Hepatocyte (in vitro differentiated cells): ENCODE measurements at regions not wholly inside any gene's neighbourhood (a gene's known extent, or its start where the extent isn't known, plus 50 kb on each side); places are given as distances from the start of the nearest gene placed in this dataset.
A peak's percentile ranks its signal among the peaks of the same experiment; 100 is the strongest.

ENCODE experiments used
- DNase-seq: peaks from one replicate; pipeline ENCODE4 v3.0.0-alpha.2; 2016; ENCODE audit warnings: low spot score
- H2AFZ ChIP-seq: fragments of 200-600 bp; sonication (generic); 2 replicates; pipeline ENCODE4 v1.6.0; 2016; ENCODE audit warnings: antibody characterized with exemption, mild to moderate bottlenecking
- H3K27ac ChIP-seq: fragments of 200-600 bp; sonication (generic); 2 replicates; pipeline ENCODE4 v1.5.1; 2016; ENCODE audit warnings: mild to moderate bottlenecking
- H3K27me3 ChIP-seq: fragments of 200-600 bp; sonication (generic); 2 replicates; pipeline ENCODE4 v1.6.1; 2016
- H3K36me3 ChIP-seq: fragments of 200-600 bp; sonication (generic); replicated peaks from 2 replicates; pipeline ENCODE4 v1.5.1; 2016; ENCODE audit warnings: low read depth; ENCODE audit not compliant: insufficient read depth
- H3K4me1 ChIP-seq: fragments of 200-600 bp; sonication (generic); 2 replicates; pipeline ENCODE4 v1.5.1; 2016; ENCODE audit warnings: mild to moderate bottlenecking, moderate library complexity; ENCODE audit not compliant: insufficient read depth
- H3K4me2 ChIP-seq: fragments of 200-600 bp; sonication (generic); 2 replicates; pipeline ENCODE4 v1.6.0; 2016
- H3K4me3 ChIP-seq: fragments of 200-600 bp; sonication (generic); 2 replicates; pipeline ENCODE4 v1.5.1; 2016; ENCODE audit warnings: mild to moderate bottlenecking
- H3K79me2 ChIP-seq: fragments of 200-600 bp; sonication (generic); 2 replicates; pipeline ENCODE4 v1.6.0; 2017; ENCODE audit warnings: mild to moderate bottlenecking
- H3K9me2 ChIP-seq: fragments of 200-600 bp; sonication (generic); replicated peaks from 2 replicates; pipeline ENCODE4 v1.6.0; 2017; ENCODE audit warnings: mild to moderate bottlenecking; ENCODE audit not compliant: insufficient read depth
- H3K9me3 ChIP-seq: fragments of 200-600 bp; sonication (generic); 2 replicates; pipeline ENCODE4 v1.5.1; 2016; ENCODE audit warnings: low read depth, mild to moderate bottlenecking
- H4K20me1 ChIP-seq: fragments of 200-600 bp; sonication (generic); 2 replicates; pipeline ENCODE4 v1.6.0; 2016; ENCODE audit warnings: mild to moderate bottlenecking; ENCODE audit not compliant: insufficient read depth, poor library complexity, severe bottlenecking
- EZH2 ChIP-seq: fragments of 200-600 bp; sonication (generic); IDR thresholded peaks from 2 replicates; pipeline ENCODE4 v1.6.1; 2016; ENCODE audit warnings: antibody characterized with exemption, mild to moderate bottlenecking, borderline replicate concordance
- EZH2phosphoT487 ChIP-seq: fragments of 200-600 bp; sonication (generic); IDR thresholded peaks from one replicate; pipeline ENCODE4 v1.6.1; 2018; ENCODE audit warnings: antibody characterized with exemption, mild to moderate bottlenecking, low read depth, moderate library complexity; ENCODE audit not compliant: unreplicated experiment, severe bottlenecking
- WGBS: methylation state at CpG from one replicate; pipeline ENCODE4 v1.1.6; 2016; ENCODE audit warnings: low lambda C conversion rate; ENCODE audit errors: missing lambda C conversion rate; 5-methylcytosine and 5-hydroxymethylcytosine counted together
- TF ChIP-seq, protein P1 (sequence below): fragments of 200-600 bp; sonication (generic); IDR thresholded peaks from 2 replicates; pipeline ENCODE4 v1.5.1; 2016; ENCODE audit warnings: antibody characterized with exemption, mild to moderate bottlenecking; ENCODE audit not compliant: poor library complexity

- no peak overlapping the region for H2AFZ ChIP-seq
- H3K9me3 ChIP-seq: no peaks in the 10 kb centered on the region
- H3K9me2 ChIP-seq: no peaks in the 10 kb centered on the region
- H3K79me2 ChIP-seq: no peaks in the 10 kb centered on the region
- no peaks in the 10 kb centered on the region for H3K4me1 ChIP-seq
- H3K4me3 ChIP-seq: no peak overlapping the region
- H3K27ac ChIP-seq: no peak overlapping the region
- no peak overlapping the region for H3K4me2 ChIP-seq
- TF ChIP-seq EZH2phosphoT487 (no peak), EZH2 (no peak)
- TF ChIP-seq, protein P1, sequence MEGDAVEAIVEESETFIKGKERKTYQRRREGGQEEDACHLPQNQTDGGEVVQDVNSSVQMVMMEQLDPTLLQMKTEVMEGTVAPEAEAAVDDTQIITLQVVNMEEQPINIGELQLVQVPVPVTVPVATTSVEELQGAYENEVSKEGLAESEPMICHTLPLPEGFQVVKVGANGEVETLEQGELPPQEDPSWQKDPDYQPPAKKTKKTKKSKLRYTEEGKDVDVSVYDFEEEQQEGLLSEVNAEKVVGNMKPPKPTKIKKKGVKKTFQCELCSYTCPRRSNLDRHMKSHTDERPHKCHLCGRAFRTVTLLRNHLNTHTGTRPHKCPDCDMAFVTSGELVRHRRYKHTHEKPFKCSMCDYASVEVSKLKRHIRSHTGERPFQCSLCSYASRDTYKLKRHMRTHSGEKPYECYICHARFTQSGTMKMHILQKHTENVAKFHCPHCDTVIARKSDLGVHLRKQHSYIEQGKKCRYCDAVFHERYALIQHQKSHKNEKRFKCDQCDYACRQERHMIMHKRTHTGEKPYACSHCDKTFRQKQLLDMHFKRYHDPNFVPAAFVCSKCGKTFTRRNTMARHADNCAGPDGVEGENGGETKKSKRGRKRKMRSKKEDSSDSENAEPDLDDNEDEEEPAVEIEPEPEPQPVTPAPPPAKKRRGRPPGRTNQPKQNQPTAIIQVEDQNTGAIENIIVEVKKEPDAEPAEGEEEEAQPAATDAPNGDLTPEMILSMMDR: no peak
- no peaks in the 10 kb centered on the region for H3K36me3 ChIP-seq
- 77% methylated on average over 2 of the region's 2 CpGs for WGBS
- no peak for DNase-seq
- H3K27me3 ChIP-seq: no peaks in the 10 kb centered on the region
- H4K20me1 ChIP-seq: no peaks in the 10 kb centered on the region
Observed at GRCh38 chr3:191768421-191768820, 307.5 kb downstream of the PYDC2 start.

- no peaks in the 10 kb centered on the region for H3K4me1 ChIP-seq
- 50% methylated on average over 1 of the region's 1 CpG for WGBS
- H2AFZ ChIP-seq: no peak overlapping the region
- H3K9me3 ChIP-seq: no peaks in the 10 kb centered on the region
- TF ChIP-seq, protein P1: no peak
- TF ChIP-seq EZH2 (no peak), EZH2phosphoT487 (no peak)
- H3K4me3 ChIP-seq: no peak overlapping the region
- no peaks in the 10 kb centered on the region for H3K9me2 ChIP-seq
- no peaks in the 10 kb centered on the region for H3K79me2 ChIP-seq
- no peak overlapping the region for H3K27ac ChIP-seq
- H4K20me1 ChIP-seq: no peaks in the 10 kb centered on the region
- no peaks in the 10 kb centered on the region for H3K27me3 ChIP-seq
- no peak overlapping the region for H3K4me2 ChIP-seq
- no peaks in the 10 kb centered on the region for H3K36me3 ChIP-seq
- DNase-seq: no peak
Observed at GRCh38 chr3:191770541-191770940, 309.6 kb downstream of the PYDC2 start.

DNA sequence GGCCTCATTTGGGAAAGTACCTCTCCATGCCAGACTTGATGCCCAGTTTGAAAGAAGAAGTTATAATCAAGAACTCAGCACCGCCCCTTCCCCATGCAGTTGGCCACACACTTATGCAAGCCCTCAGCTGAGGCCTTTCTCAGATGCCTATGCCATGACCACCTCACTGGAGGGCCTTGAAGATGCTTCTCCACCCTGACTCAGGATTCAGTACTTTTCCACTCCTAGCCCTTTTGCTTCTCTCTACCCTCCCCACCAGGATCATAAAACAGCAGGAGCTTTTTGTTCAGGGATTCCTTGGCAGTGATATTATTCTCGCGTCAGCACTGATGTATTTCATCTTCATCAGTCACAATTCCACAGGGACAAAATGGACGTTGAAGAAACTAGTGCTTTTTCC lies 313.5 kb downstream of the PYDC2 start:
- Histone ChIP-seq H3K4me3 (no peak overlapping the region), H3K79me2 (no peaks in the 10 kb centered on the region), H3K27me3 (no peaks in the 10 kb centered on the region), H3K4me1 (no peaks in the 10 kb centered on the region), H2AFZ (no peak overlapping the region), H3K36me3 (no peaks in the 10 kb centered on the region), H3K27ac (no peak overlapping the region), H4K20me1 (no peaks in the 10 kb centered on the region), H3K9me3 (no peaks in the 10 kb centered on the region), H3K4me2 (no peak overlapping the region), H3K9me2 (no peaks in the 10 kb centered on the region)
- TF ChIP-seq, protein P1: no peak
- TF ChIP-seq EZH2phosphoT487: no peak
- 61% methylated on average over 4 of the region's 4 CpGs for WGBS
- DNase-seq: peak; percentile 8

DNA sequence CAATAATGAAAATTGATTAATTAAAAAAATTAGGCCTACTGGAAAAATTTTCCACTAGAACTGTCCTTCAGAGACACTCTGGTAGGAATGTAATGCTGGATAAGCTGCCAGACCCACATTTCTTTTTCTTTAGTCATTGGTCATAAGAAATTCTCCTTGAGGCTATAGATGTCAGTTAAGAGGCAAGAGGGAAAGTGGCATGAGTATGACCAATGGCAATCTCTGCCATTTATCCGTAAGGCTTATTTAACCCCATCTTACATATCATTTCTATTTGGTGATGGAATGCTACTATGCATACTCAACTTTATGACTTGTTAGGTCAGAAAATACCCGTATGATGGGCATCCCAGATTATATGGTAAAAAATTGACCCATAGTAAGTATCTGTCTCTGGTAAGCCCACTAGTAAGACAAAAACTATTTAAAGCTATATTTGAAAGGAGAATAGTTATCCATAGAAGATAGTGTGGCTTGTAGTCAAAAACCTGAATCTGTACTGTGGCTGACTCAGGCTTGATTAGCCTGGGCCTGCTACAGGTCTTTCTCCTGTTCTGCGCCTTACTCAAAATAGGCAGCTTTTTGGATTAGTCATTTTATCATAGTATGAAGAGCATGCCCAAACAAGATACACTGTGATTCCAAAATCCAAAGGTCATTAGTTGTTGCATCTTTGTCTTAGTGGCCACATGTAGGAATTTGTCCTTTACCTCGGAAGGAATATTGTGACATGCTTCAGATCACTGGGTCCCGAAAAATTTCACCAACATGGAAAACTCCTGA lies 314.7 kb downstream of the PYDC2 start:
- 91% methylated on average over 5 of the region's 5 CpGs for WGBS
- no peak overlapping the region for H3K4me2 ChIP-seq

More for the DNA sequence above, 314.7 kb downstream of the PYDC2 start:
- no peaks in the 10 kb centered on the region for H3K4me1 ChIP-seq
- no peak for DNase-seq
- no peak overlapping the region for H3K27ac ChIP-seq
- TF ChIP-seq EZH2phosphoT487 (no peak), EZH2 (no peak)
- TF ChIP-seq, protein P1: no peak
- H3K27me3 ChIP-seq: no peaks in the 10 kb centered on the region
- no peak overlapping the region for H3K4me3 ChIP-seq
- H3K9me3 ChIP-seq: no peaks in the 10 kb centered on the region
- H4K20me1 ChIP-seq: no peaks in the 10 kb centered on the region
- no peak overlapping the region for H2AFZ ChIP-seq
- no peaks in the 10 kb centered on the region for H3K79me2 ChIP-seq
- no peaks in the 10 kb centered on the region for H3K9me2 ChIP-seq
- H3K36me3 ChIP-seq: no peaks in the 10 kb centered on the region
